GM18520 (cell line): ENCODE measurements at regions not wholly inside any gene's neighbourhood (a gene's known extent, or its start where the extent isn't known, plus 50 kb on each side); places are given as distances from the start of the nearest gene placed in this dataset.
"Not testable (repeated sequence)": the region's sequence is repeated elsewhere in the genome, so short reads cannot be mapped to it uniquely, and the experiment has no call there.

ENCODE experiments used
- ATAC-seq: cut with Tn5 transposase; IDR thresholded peaks from one replicate; pipeline ENCODE4 v1.9.1; 2021; ENCODE audit not compliant: unreplicated experiment

DNA sequence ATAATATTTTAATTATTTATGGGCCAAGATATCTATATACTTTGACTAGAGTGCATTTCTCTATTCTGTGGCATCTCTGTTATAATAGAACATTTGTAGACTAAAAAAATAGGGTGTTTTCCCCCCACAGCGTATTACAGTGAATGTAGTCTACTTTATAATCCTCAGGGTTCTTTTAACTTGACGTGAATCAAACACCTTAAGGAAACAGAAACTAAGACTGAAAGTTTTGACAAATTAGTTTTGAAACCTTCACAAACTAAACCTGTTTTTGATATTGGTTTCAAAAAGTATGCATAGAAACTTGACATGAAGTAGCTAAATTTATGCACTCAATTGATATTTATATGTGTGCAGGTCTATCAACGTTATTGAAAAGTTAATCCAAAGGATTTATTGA, 1963.1 kb upstream of the TENM3 start:
- ATAC-seq: no peak

DNA sequence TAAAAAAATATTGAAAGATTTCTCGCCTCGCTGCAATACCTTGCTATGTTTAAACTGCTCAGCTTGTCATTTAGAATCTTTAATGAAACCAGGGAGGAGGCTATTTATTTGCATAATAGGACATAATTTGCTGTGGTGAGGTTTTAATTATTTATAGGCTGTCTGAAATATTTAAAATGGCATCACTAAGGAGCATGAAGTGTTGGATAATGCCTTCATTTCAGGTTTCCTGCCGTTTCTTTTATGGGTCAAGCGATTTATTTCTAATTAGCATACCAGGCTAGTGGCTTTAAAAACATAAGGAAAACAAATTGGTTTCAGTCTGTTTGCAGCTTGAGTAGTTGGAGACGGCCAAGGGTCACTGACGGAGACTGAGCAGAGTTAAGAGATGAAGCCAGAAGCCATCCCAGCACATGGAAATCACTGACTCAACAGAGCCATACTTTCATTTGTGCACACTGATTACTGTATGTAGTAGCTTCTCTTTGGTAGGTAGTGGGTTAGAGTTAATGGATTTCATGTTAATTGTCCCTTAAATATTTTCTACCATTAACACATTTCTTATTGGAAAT, 1962.4 kb upstream of the TENM3 start:
- no peak for ATAC-seq

DNA sequence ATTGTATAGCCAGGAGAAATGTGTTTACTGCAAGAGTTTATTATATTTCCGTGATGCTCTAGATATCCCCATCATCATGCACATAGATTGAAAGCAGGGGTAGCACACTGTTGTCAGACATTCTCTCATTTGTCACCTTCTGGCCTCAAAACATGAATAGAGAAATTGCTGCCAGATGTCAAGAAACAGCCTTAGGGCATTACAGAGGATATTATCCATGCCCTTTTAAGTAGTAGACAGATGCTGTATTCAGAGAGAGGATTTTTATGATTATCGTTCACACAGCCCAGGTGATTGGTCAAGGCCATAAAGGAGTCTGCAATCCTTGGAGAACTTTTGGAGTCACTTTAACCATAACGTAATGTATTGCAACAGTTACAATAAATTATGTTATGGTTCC, 1961.5 kb upstream of the TENM3 start:
- ATAC-seq: no peak

DNA sequence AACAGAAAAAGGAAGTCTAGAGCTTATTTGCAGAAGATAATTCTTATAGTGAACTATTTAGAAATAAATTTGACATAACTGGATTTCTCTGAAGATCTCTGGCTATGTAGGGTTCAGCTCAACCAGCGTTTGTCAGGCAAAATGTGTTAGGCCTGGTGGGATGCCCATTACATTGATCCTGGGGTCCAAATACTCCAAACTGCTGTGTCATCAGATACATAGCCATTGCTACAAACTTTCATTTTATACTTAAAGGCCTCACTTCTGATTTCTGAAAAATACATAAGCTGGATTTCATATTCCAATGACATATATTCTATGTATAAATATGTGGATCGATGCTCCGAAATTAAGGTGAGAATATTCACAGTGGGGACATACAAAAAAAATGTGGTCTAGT, 1958.9 kb upstream of the TENM3 start:
- no peak for ATAC-seq

DNA sequence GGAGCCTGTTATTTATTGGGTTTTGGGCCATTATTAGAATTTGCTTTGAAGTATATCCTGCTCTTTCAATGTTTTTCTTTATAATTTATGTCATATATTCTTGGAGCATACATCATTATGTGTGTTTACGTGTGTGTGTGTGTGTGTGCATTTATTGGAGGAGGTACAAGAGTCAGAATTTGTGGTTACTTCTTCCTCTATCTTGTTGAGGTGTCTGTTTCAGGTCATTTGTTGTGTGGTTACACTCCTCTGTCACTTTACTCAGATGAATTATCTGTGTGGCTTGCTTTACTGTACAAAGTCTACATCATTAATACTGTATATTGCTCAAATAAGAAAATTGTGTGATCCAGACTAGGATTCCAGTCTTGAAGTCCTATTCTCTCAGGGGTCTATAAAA, 1957.4 kb upstream of the TENM3 start:
- ATAC-seq: no peak

DNA sequence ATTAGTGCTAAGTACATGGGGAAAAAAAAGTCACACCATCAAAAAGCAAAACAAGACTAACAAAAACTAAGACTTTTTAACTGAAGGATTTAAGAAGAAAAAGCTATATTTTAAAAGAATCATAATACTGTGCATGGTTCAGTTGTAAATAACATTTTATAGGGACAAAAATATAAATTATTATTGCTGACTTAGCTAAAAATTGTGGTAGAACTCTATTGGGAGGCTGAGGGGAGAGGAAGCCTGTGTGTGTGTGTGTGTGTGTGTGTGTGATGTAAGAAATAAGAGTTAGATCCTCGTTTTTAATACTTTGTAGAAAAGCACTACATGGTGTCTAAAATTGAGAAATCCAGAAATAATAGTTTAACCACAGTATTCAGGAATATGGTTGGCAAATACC, 1950.9 kb upstream of the TENM3 start:
- ATAC-seq: no peak

DNA sequence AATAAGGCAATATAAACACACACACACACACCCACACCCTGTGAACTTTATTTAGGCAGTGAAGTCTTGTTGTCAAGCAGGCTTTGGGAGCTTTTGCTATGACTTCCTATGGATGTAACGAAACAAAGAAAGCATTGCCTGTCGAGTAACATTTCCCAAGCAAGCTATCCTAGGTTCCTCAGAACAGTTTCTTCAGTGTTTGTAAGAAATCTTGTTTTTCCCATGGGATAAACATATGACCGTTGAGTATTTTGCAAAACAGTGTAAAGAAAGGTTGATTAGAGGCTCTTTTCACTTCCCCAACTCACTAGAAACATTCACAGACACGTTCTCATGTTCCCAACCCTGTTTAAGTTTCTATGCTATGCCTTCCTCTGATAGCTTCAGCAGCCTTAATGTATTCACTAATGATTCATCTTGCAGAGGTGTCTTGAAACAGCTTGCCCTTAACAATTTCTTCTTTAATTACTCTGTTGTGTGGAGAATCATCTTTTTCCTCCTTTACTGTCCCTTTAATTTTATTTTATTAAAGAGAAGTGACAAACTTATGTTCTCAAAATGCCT, 1947.1 kb upstream of the TENM3 start:
- no peak for ATAC-seq

DNA sequence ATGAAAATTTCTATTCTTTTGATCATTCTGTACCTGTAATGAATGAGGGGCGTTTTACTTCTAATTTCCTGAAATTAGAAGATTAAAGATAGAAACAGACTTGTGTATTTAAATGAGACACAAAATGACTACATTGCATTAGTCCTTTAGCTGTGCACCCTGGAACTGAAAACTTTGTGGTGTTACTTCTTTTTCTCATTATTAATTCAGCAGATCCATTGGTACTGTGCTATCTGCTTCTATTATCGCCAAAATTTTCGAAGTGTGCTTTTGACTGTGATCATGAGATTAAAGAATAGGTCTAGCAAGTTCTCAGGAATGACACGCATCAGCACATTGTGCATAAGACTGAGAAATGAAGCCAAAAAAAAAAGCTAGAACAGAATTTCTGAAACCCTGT, 1938.9 kb upstream of the TENM3 start:
- no peak for ATAC-seq

DNA sequence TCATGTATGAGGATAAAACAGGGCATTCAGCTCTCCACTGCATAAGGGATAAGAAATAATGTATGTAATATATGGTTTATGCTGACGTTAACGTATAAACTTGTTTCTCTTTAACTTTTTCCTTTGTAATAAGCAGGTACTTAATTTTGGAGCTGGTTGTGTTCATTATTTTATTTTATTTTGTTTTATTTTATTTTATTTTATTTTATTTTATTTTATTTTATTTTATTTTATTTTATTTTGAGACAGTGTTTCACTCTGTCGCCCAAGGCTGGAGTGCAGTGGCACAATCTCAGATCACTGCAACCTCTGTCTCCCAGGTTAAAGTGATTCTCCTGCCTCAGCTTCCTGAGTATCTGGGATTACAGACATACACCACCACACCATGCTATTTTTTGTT, 1932.6 kb upstream of the TENM3 start:
- no peak for ATAC-seq

DNA sequence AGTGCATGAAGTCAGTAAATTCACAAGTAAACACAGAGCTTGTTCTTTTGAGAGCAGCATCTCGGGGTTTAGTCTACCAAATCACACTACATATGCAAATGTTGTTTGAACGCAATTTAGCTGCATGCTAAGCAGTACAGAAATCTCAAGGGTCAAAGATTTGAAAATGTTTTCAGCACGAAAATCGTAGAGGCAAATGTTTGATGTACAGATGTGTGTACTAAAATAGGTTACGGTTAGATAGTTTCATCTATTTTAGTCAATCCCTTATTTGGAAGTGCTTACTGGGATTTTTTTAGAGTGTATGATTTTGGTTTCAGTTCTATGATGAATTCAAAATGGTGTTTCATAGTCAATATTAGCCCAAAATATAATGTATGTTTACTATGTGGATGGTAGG, 1928.2 kb upstream of the TENM3 start:
- ATAC-seq: peak; percentile 45

DNA sequence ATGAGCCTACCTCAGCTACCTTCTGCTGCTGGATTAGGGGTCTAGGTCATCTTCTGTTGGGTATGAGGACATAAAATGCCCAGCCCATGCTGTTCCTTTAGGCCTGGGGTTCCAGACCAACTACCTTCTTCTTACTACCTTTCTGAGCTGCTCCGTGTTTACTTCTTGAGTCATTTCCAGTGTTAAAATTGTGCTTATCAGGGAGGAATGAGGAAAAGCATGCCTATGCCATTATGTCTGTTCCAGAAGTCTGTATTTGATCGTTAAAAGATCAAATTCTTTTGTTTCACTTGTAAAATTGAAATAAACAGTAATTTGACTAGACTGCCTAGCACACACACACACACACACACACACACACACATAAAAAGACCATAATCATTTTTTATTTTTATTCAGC, 1912.7 kb upstream of the TENM3 start:
- no peak for ATAC-seq

DNA sequence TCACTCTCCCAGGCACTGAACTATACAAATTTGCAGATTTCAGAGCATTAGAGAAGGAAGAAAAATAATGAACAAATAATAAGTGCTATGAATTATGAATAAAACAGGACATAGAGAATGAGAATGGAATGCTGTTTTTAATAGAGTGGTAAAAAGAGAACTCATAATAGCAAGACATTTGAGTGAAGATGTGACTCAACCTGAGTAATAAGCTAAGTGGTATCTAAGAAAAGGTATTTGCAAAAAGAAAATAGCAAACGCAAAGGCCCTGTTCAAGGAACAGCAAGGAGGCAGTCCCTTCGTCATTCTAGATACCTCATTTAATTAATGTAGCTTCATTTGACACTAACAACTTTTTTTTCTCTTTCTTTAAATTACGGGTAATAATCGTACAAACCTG, 1910.0 kb upstream of the TENM3 start:
- no peak for ATAC-seq

DNA sequence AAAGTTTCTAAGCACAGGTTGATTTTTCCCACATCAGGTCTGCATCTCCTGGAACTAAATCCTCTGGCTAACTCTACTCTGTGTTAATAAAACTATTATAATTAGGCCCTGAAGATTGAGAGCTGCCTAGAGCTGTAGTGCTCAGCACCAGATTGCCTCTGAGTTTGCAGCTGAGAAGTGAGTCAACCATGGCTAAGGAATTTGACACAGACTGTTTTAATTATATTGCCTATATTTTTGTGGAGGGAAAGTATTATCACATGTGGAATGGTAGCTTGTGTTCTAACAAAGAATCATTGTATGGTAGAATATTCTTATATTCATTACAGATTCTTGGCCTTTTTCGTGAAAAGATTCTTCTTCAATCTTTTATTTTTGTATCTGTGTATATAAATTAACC, 1907.6 kb upstream of the TENM3 start:
- no peak for ATAC-seq

DNA sequence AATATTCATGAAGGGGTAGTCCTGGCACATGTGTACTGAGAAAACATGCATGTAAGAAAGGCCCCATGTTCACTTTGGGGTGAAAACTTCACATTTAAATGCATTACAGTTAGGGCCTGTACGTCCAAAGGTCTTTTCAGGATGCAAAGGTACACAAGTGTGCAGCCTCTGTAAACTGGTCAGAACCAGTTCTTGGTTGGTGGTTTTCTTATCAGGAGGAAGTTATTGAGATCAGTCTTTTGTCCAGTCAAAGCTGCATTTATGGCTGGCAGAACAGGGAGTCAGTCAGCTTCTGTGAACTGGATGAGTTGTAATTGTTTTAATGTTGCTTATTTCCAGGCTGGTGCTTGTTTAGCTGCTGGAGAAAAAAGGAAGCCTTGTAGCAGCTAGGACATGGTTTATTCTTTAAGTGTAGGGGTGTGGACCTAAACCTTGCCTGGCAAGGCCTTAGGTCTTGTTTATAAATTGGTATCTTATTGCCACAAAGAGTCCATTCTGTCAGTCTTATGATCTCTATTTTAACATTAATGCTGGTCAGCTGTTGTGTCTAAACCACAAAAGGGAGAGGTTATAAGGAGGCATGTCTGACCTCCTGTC, 1906.6 kb upstream of the TENM3 start:
- no peak for ATAC-seq

DNA sequence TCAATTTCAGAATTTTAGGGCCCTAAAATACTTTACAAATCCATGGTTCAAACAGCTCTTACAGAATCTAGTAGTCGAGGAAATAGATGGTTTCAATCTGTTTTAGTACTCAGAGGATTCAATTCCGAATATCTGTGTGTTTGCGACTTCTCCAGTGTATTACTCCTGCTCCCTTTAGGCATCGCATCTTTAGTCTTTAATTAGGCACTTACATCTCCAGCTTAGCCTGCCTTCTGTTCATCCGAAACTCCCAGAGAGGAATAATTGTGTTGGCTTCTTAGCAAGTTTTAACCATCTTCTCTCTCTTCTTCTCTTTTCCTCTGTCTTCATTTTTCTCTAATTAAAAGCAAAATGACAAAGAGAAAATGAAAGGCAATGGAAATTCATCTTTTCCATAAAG, 1901.3 kb upstream of the TENM3 start:
- no peak for ATAC-seq

DNA sequence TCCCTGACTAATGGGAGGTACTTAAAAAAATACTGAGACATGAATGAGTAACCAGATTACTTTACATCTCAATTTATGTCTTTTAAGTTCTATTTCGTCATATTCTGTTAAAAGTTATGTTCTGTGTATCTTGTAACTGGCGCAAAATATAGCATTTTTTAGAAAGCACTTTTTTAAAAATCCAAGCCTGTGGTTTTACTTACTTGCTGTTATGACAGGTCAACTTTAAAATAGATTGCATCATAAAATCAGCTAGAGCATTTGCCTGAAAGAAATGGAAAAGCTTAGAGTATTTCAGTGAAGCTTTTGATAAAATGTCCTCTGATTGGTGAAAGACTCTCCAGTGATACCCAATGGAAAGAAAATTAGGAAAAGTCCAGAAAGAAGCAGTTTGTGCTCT, 1892.3 kb upstream of the TENM3 start:
- no peak for ATAC-seq

DNA sequence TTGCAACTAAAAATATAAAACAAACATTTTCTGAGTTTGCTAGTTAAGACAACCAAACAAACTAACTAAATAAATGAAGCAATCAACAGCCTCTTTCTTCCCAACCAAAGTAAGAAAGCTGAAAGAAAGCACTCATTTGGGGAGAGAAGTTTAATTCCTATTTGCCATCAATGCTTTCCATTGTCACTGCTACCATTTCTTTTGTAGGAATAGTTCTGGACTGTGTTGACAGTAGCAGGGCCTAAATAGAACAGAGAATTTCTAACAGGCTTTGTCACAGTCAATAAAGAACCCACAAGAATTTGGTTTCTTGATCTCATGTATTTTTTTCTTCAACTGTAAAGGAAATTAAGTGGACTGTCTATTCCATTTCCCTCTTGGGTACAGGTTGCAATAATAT, 1886.4 kb upstream of the TENM3 start:
- no peak for ATAC-seq

DNA sequence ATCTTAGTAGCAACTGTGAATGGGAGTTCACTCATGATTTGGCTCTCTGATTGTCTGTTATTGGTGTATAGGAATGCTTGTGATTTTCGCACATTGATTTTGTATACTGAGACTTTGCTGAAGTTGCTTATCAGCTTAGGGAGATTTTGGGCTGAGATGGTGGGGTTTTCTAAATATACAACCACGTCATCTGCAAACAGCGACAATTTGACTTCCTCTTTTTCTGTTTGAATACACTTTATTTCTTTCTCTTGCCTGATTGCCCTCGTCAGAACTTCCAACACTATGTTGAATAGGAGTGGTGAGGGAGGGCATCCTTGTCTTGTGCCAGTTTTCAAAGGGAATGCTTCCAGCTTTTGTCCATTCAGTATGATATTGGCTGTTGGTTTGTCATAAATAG, 1883.1 kb upstream of the TENM3 start:
- not testable (repeated sequence) for ATAC-seq

DNA sequence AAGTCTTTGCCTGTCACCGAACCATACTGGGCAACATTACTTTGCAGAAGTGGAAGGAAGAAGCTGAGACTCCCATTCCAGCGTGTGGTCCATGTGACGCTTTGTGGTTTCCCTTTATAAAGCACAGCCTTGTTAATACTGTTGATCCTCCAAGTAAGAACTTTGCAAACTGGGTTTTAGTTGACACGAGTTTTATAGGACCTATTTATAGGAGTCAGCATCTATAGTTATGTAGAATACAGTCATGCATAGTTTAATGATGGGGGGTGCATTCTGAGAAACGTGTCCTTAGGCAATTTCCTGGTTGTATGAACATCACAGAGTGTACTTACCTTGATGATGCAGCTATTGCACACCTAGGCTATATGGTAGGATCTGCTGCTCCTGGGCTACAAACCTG, 1879.4 kb upstream of the TENM3 start:
- ATAC-seq: no peak

DNA sequence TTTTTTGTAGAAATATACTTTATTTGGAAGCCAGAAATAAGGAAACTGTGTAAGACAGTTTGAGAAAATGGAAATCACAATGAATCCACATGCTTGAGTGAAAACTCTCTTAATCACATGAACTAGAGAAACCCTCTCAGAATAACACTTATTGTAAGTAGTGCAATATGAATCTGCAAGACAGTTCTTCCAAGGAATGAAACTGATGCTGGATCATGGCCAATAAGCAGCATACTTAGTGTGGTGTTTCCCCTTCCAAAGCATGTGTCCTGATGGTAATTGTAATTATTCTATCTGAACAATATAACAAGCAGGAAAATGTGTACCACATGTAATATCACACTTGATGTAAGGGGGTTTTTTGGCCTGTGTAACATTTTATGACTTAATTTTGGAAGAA, 1870.5 kb upstream of the TENM3 start:
- ATAC-seq: no peak

DNA sequence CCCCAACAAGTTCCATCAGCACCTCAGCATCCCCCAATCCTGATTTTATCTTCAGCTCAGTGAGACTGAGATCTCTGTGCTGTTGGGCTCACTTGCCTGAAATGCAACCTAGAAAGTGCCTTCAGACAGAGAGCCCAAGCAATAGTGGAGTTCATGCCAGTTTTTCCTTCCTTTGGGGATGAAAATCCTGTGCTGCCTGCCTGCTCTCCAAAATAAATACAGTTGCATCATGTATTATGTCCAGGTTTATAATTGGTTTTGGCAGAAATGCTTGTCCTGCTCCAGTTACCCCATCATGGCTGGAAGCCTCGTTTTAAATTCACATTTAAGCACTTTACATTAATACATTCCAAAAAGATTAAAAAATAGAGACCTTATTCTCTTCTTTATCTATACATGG, 1865.5 kb upstream of the TENM3 start:
- ATAC-seq: no peak

DNA sequence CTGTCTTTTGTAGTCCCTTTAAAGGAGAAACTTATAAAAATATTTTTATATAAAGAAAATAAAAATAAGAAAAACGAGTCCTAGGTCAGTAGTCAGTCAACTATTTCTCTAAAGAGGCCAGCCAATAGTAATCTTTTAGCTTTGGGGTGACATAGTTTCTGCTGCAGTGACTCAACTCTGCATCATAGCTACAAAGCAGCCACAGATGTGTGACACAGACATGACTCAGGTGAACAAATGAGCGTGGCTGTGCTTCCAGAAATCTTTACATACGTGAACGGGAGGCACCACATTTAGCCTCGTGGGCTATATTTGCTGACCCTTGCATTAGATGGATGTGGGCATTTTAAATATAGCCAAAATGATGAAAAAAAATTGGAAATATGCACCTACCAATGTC, 1862.5 kb upstream of the TENM3 start:
- no peak for ATAC-seq

DNA sequence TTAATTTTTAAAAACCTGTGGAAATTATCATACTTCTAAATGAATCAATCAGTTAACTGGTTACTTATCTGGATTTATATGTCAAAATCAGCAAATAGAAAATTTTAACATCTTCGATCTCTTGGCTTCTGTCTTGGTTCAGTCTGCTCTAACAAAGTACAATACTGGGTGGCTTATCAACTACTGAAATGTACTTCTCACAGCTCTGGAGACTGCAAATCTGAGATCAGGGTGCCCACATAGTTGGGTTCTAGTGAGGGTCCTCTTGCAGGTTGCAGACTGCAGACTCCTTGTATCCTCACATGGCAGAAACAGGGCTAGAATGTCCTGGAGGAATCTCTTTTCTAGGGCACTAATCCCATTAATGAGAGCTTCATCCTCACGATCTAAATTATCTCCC, 1851.6 kb upstream of the TENM3 start:
- ATAC-seq: no peak
